ENCODE measurements at regions not wholly inside any gene's neighbourhood (a gene's known extent, or its start where the extent isn't known, plus 50 kb on each side); places are given as distances from the start of the nearest gene placed in this dataset.
"Not testable (repeated sequence)": the region's sequence is repeated elsewhere in the genome, so short reads cannot be mapped to it uniquely, and the experiment has no call there.

GRCh38 chr15:95174301-95175259 lies 943.2 kb downstream of the MCTP2 start:
- DNase-seq (ENCODE audit: low read depth in 2 of 2): no peak

GRCh38 chr15:95175914-95176658 lies 944.7 kb downstream of the MCTP2 start:
- no peak for DNase-seq (ENCODE audit: low read depth in 2 of 2)

- DNase-seq (ENCODE audit: low read depth in 2 of 2): no peak
Measured at GRCh38 chr15:95176794-95177577, 945.6 kb downstream of the MCTP2 start.

- DNase-seq (ENCODE audit: low read depth in 2 of 2): no peak
Measured at GRCh38 chr15:95180530-95180929, 949.2 kb downstream of the MCTP2 start.

- DNase-seq (ENCODE audit: low read depth in 2 of 2): no peak
Measured at GRCh38 chr15:95182091-95182490, 950.7 kb downstream of the MCTP2 start.

GRCh38 chr15:95192923-95193322 lies 961.6 kb downstream of the MCTP2 start:
- DNase-seq (ENCODE audit: low read depth in 2 of 2): no peak

GRCh38 chr15:95194746-95195145 lies 963.4 kb downstream of the MCTP2 start:
- no peak for DNase-seq (ENCODE audit: low read depth in 2 of 2)

GRCh38 chr15:95196176-95196915 lies 965.0 kb downstream of the MCTP2 start:
- DNase-seq (ENCODE audit: low read depth in 2 of 2): no peak

GRCh38 chr15:95202569-95203349 lies 971.4 kb downstream of the MCTP2 start:
- DNase-seq (ENCODE audit: low read depth in 2 of 2): no peak

- DNase-seq (ENCODE audit: low read depth in 2 of 2): no peak
Measured at GRCh38 chr15:95205077-95205476, 973.7 kb downstream of the MCTP2 start.

GRCh38 chr15:95205830-95206229 lies 974.5 kb downstream of the MCTP2 start:
- not testable (repeated sequence) for DNase-seq (ENCODE audit: low read depth in 2 of 2)

GRCh38 chr15:95208071-95208470 lies 976.7 kb downstream of the MCTP2 start:
- no peak for DNase-seq (ENCODE audit: low read depth in 2 of 2)

GRCh38 chr15:95208988-95209387 lies 977.6 kb downstream of the MCTP2 start:
- no peak for DNase-seq (ENCODE audit: low read depth in 2 of 2)

- DNase-seq (ENCODE audit: low read depth in 2 of 2): no peak
Measured at GRCh38 chr15:95210436-95210981, 979.1 kb downstream of the MCTP2 start.

- no peak for DNase-seq (ENCODE audit: low read depth in 2 of 2)
Measured at GRCh38 chr15:95215017-95215416, 983.7 kb downstream of the MCTP2 start.

GRCh38 chr15:95226835-95227234 lies 995.5 kb downstream of the MCTP2 start:
- no peak for DNase-seq (ENCODE audit: low read depth in 2 of 2)

- no peak for DNase-seq (ENCODE audit: low read depth in 2 of 2)
Measured at GRCh38 chr15:95227235-95227634, 995.9 kb downstream of the MCTP2 start.

- DNase-seq (ENCODE audit: low read depth in 2 of 2): no peak
Measured at GRCh38 chr15:95228856-95229555, 997.6 kb downstream of the MCTP2 start.

- no peak for DNase-seq (ENCODE audit: low read depth in 2 of 2)
Measured at GRCh38 chr15:95235033-95235432, 1003.7 kb downstream of the MCTP2 start.

Data from activated CD4-positive, alpha-beta T cell treated with anti-CD3 and anti-CD28 coated beads for 24 hours (primary cell).